HepG2 (cell line): ENCODE measurements at regions not wholly inside any gene's neighbourhood (a gene's known extent, or its start where the extent isn't known, plus 50 kb on each side); places are given as distances from the start of the nearest gene placed in this dataset.

Experiments
- ATAC-seq: fragments of 200-7000 bp; cut with Tn5 transposase; 3 replicates; pipeline ENCODE4 v1.9.1; 2020; ENCODE audit warnings: mild to moderate bottlenecking, moderate library complexity
- BruUV-seq: library from RNA; stranded (reverse); fragments of 400-500 nt; replicated peaks from 2 replicates; lab custom pipeline; 2021; lab: Mats Ljungman, UMichigan
- CTCF ChIA-PET: fragments of 300-600 bp; formaldehyde crosslinking; extraction: SDS; loops from one replicate; lab custom pipeline; 2021; ENCODE audit warnings: low total read pairs, inconsistent platforms, low intra/inter-chr PET ratio; lab: Yijun Ruan, JAX
- POLR2A ChIA-PET: fragments of 350-600 bp; sonication (Branson Sonifier 250); formaldehyde crosslinking; loops from one replicate; lab custom pipeline; 2020; ENCODE audit warnings: antibody characterized with exemption, inconsistent platforms; lab: Yijun Ruan, JAX
- DNase-seq: peaks from one replicate; pipeline ENCODE4 v3.0.0-alpha.2; 2015; ENCODE audit warnings: low spot score
- FAIRE-seq: peaks from 3 replicates; lab custom pipeline; 2011; peaks lifted over from hg19 to GRCh38; lab: Jason Lieb, UNC
- H2AFZ ChIP-seq: one replicate; pipeline ENCODE4 v1.6.1; 2011; ENCODE audit warnings: low read length, inconsistent platforms
- H3K27ac ChIP-seq: fragments of 300-600 bp; 3 replicates; pipeline ENCODE4 v1.8.0; 2011; ENCODE audit warnings: mixed run types, mild to moderate bottlenecking, mixed read lengths, low read length, inconsistent platforms; ENCODE audit not compliant: insufficient read depth; ENCODE audit errors: extremely low read length
- H3K27me3 ChIP-seq, 2 experiments: fragments of 200-600 bp in 1 of 2; 2 replicates in 1 of 2; 3 replicates in 1 of 2; pipeline versions ENCODE4 v1.6.0 to v1.8.0; 2011; ENCODE audit warnings: low read length in 2 of 2, mild to moderate bottlenecking in 2 of 2, moderate library complexity in 2 of 2, inconsistent platforms in 1 of 2; ENCODE audit not compliant: insufficient read depth in 2 of 2, control insufficient read depth in 1 of 2
- H3K36me3 ChIP-seq, 2 experiments: fragments of 200-600 bp in 1 of 2; replicated peaks in 1 of 2; 2 replicates in 1 of 2; 3 replicates in 1 of 2; pipeline versions ENCODE4 v1.5.1 to v1.8.0; 2011; ENCODE audit warnings: low read length in 2 of 2, inconsistent platforms in 1 of 2; ENCODE audit not compliant: insufficient read depth in 2 of 2, control insufficient read depth in 1 of 2
- H3K4me1 ChIP-seq: 2 replicates; pipeline ENCODE4 v1.5.1; 2012; ENCODE audit warnings: low read length, inconsistent platforms; ENCODE audit not compliant: insufficient read depth
- H3K4me2 ChIP-seq: 2 replicates; pipeline ENCODE4 v1.6.0; 2011; ENCODE audit warnings: low read depth, low read length, inconsistent platforms
- H3K4me3 ChIP-seq, 3 experiments: fragments of 200-600 bp in 1 of 3; sonication (generic), shearing (Covaris generic) in 1 of 3; replicated peaks in 1 of 3; 2 replicates each; pipeline ENCODE4 v1.5.1; 2011 to 2016; ENCODE audit warnings: low read length in 3 of 3, inconsistent platforms in 2 of 3, low read depth in 2 of 3, mild to moderate bottlenecking in 2 of 3, control low read depth in 1 of 3, mixed read lengths in 1 of 3; ENCODE audit not compliant: insufficient read depth in 1 of 3
- H3K79me2 ChIP-seq: one replicate; pipeline ENCODE4 v1.6.1; 2011; ENCODE audit warnings: low read length, inconsistent platforms; ENCODE audit not compliant: insufficient read depth
- H3K9ac ChIP-seq: 2 replicates; pipeline ENCODE4 v1.6.0; 2011; ENCODE audit warnings: mild to moderate bottlenecking, low read depth, low read length, inconsistent platforms; ENCODE audit not compliant: insufficient read depth
- H3K9me3 ChIP-seq: 2 replicates; pipeline ENCODE4 v1.5.1; 2012; ENCODE audit warnings: mild to moderate bottlenecking, low read length
- H4K20me1 ChIP-seq: 2 replicates; pipeline ENCODE4 v1.6.0; 2011; ENCODE audit warnings: inconsistent platforms, mild to moderate bottlenecking, low read length, moderate library complexity; ENCODE audit not compliant: insufficient read depth
- AHR ChIP-seq: IDR thresholded peaks from 2 replicates; pipeline ENCODE4 v1.6.1; 2018; ENCODE audit warnings: missing genetic modification reagents, missing compliant biosample characterization
- ARNT ChIP-seq: fragments of 450-650 bp; IDR thresholded peaks from 2 replicates; pipeline ENCODE4 v1.6.1; 2017
- CREM ChIP-seq, 2 experiments: sonication (generic) in 1 of 2; formaldehyde crosslinking in 1 of 2; IDR thresholded peaks; 2 replicates each; pipeline versions ENCODE4 v1.4.0 to v1.6.1; 2016 to 2020; ENCODE audit warnings: antibody characterized with exemption in 1 of 2, mild to moderate bottlenecking in 1 of 2, missing genetic modification reagents in 1 of 2
- EED ChIP-seq: sonication (generic); formaldehyde crosslinking; IDR thresholded peaks from 2 replicates; pipeline ENCODE4 v1.5.0; 2020; ENCODE audit warnings: mild to moderate bottlenecking, missing genetic modification reagents
- EP300 ChIP-seq, 3 experiments: sonication (generic) in 1 of 3; formaldehyde crosslinking in 1 of 3; IDR thresholded peaks; 2 replicates each; pipeline versions ENCODE4 v1.5.1 to v1.6.1; 2011 to 2020; ENCODE audit warnings: low read depth in 2 of 3, low read length in 2 of 3, borderline replicate concordance in 1 of 3, improper control_type of control experiment in 1 of 3, mild to moderate bottlenecking in 1 of 3, missing genetic modification reagents in 1 of 3, moderate library complexity in 1 of 3
- HMGXB4 ChIP-seq, 2 experiments: sonication (generic) in 1 of 2; formaldehyde crosslinking in 1 of 2; IDR thresholded peaks; 2 replicates each; pipeline versions ENCODE4 v1.4.0 to v1.6.1; 2018 to 2020; ENCODE audit warnings: missing genetic modification reagents in 2 of 2, borderline replicate concordance in 1 of 2, low read depth in 1 of 2, mild to moderate bottlenecking in 1 of 2, missing biosample characterization in 1 of 2
- ISX ChIP-seq: sonication (generic); formaldehyde crosslinking; conservative IDR thresholded peaks from 2 replicates; pipeline ENCODE4 v1.5.0; 2020; ENCODE audit warnings: missing genetic modification reagents
- MED8 ChIP-seq: sonication (generic); formaldehyde crosslinking; IDR thresholded peaks from 2 replicates; pipeline ENCODE4 v1.8.1; 2023; ENCODE audit warnings: mild to moderate bottlenecking, missing genetic modification reagents; ENCODE audit not compliant: insufficient replicate concordance
- MYPOP ChIP-seq: sonication (generic); formaldehyde crosslinking; IDR thresholded peaks from 2 replicates; pipeline ENCODE4 v1.8.1; 2023; ENCODE audit warnings: mild to moderate bottlenecking, moderate library complexity, missing genetic modification reagents
- NCOA5 ChIP-seq: sonication (generic); formaldehyde crosslinking; IDR thresholded peaks from 2 replicates; pipeline ENCODE4 v1.4.0; 2020; ENCODE audit warnings: missing genetic modification reagents
- PAXIP1 ChIP-seq: sonication (generic); formaldehyde crosslinking; conservative IDR thresholded peaks from 2 replicates; pipeline ENCODE4 v1.4.0; 2020; ENCODE audit warnings: mild to moderate bottlenecking, missing genetic modification reagents, moderate library complexity
- RBFOX2 ChIP-seq: fragments of 200-400 bp; formaldehyde crosslinking; IDR thresholded peaks from 2 replicates; pipeline ENCODE4 v1.6.1; 2017; ENCODE audit warnings: low read depth, mild to moderate bottlenecking, low read length
- REPIN1 ChIP-seq: sonication (generic); formaldehyde crosslinking; IDR thresholded peaks from 2 replicates; pipeline ENCODE4 v1.8.0; 2022; ENCODE audit warnings: missing genetic modification reagents, low read depth, mild to moderate bottlenecking, borderline replicate concordance
- SMAD3 ChIP-seq: sonication (generic); formaldehyde crosslinking; IDR thresholded peaks from 2 replicates; pipeline ENCODE4 v1.4.0; 2020; ENCODE audit warnings: missing genetic modification reagents
- TMF1 ChIP-seq: sonication (generic); formaldehyde crosslinking; IDR thresholded peaks from 2 replicates; pipeline ENCODE4 v1.8.1; 2022; ENCODE audit warnings: low read depth, missing genetic modification reagents
- ZBTB42 ChIP-seq: sonication (generic); formaldehyde crosslinking; IDR thresholded peaks from 2 replicates; pipeline ENCODE4 v1.5.0; 2020; ENCODE audit warnings: mild to moderate bottlenecking, missing genetic modification reagents
- ZNF468 ChIP-seq: sonication (generic); formaldehyde crosslinking; IDR thresholded peaks from 2 replicates; pipeline ENCODE4 v1.8.0; 2022; ENCODE audit warnings: mild to moderate bottlenecking, moderate library complexity, missing genetic modification reagents
- ZNF781 ChIP-seq: sonication (generic); formaldehyde crosslinking; IDR thresholded peaks from 2 replicates; pipeline ENCODE4 v1.5.1; 2020; ENCODE audit warnings: borderline replicate concordance, mild to moderate bottlenecking, missing genetic modification reagents; ENCODE audit errors: not compliant biosample characterization
- WGBS: methylation state at CpG from one replicate; pipeline ENCODE4 v1.1.6; 2017; ENCODE audit warnings: low lambda C conversion rate; 5-methylcytosine and 5-hydroxymethylcytosine counted together
- in situ Hi-C: cut with HindIII; loops from 2 replicates; pipeline ENCODE4 v1.10.0; 2017; ENCODE audit warnings: low pct_unique_long_range_greater_than_20kb; ENCODE audit not compliant: extremely low pct_ligation_motif_present
- intact Hi-C: fragments of 100-400 bp; cut with micrococcal nuclease; formaldehyde crosslinking; loops from one replicate; pipeline ENCODE4 v1.10.0; 2022; ENCODE audit not compliant: unreplicated experiment

- no peak for TF ChIP-seq TMF1 (CRISPR knock-in tag)
- no peak for TF ChIP-seq ZBTB42
- no peak for TF ChIP-seq REPIN1 (CRISPR knock-in tag)
- no peak for TF ChIP-seq AHR (CRISPR knock-in tag)
Measured at GRCh38 chr7:131038153-131038552, 289.5 kb upstream of the MKLN1 start (continued).

- H3K9me3 ChIP-seq: no peaks in the 10 kb centered on the region
- in situ Hi-C loops (no loop called here), intact Hi-C loops (no loop called here)
- H3K36me3 ChIP-seq: peaks cover 2 to 6% of the 10 kb centered on the region in 2 experiments; a peak in 1 of 5 replicates
- no peaks in the 10 kb centered on the region for H3K27me3 ChIP-seq
- H3K79me2 ChIP-seq: peaks cover 31% of the 10 kb centered on the region
- peaks cover 15% of the 10 kb centered on the region for H3K4me1 ChIP-seq
- no peak overlapping the region for H3K4me3 ChIP-seq
- no peak overlapping the region for H2AFZ ChIP-seq
- FAIRE-seq (no peak), ATAC-seq (no peak), DNase-seq (no peak)
- no TSS peak for BruUV-seq
- H3K27ac ChIP-seq: no peak overlapping the region
- H3K4me2 ChIP-seq: no peak overlapping the region
- no peak overlapping the region for H3K9ac ChIP-seq
- 97% methylated on average over 2 of the region's 2 CpGs for WGBS
- ChIA-PET CTCF (interaction anchor here (1.9 to 2.1 kb wide), 2 partner anchors 57 to 164 kb away, joined by 9 to 15 read pairs; no protein-coding TSS in a partner anchor), POLR2A (no interaction called here)
- peaks cover 19% of the 10 kb centered on the region for H4K20me1 ChIP-seq
- TF ChIP-seq SMAD3 (CRISPR knock-in tag) (no peak), EED (CRISPR knock-in tag) (no peak), NCOA5 (CRISPR knock-in tag) (no peak), CREM (IDR thresholded peaks at IDR 0.05) (no peak), CREM (CRISPR knock-in tag; IDR thresholded peaks at IDR 0.05) (no peak), PAXIP1 (no peak), ZNF781 (CRISPR knock-in tag) (no peak), MYPOP (CRISPR knock-in tag) (no peak), MED8 (CRISPR knock-in tag) (no peak), RBFOX2 (no peak), ZNF468 (CRISPR knock-in tag) (no peak), ISX (CRISPR knock-in tag) (no peak), HMGXB4 (CRISPR knock-in tag; IDR thresholded peaks at IDR 0.05; ENCODE audit: borderline replicate concordance in 1 of 2, low read depth in 1 of 2) (no peak), ARNT (no peak), EP300 (IDR thresholded peaks at IDR 0.05; ENCODE audit: low read depth in 2 of 2, low read length in 2 of 2) (no peak), EP300 (CRISPR knock-in tag; IDR thresholded peaks at IDR 0.05; ENCODE audit: borderline replicate concordance) (no peak)
Measured at GRCh38 chr7:131039355-131039762, 288.3 kb upstream of the MKLN1 start.
